ENCODE measurements at regions not wholly inside any gene's neighbourhood (a gene's known extent, or its start where the extent isn't known, plus 50 kb on each side); places are given as distances from the start of the nearest gene placed in this dataset.

- TF ChIP-seq CTCF (CRISPR knock-in tag; IDR thresholded peaks at IDR 0.05) = no peak
- TF ChIP-seq BCL6 (CRISPR knock-in tag; IDR thresholded peaks at IDR 0.05) = no peak
- no peak for TF ChIP-seq GTF3A (CRISPR knock-in tag; conservative IDR thresholded peaks at IDR 0.05)
- TF ChIP-seq RBFOX2 (IDR thresholded peaks at IDR 0.05; ENCODE audit: low read depth, low read length) = no peak
- no peak for TF ChIP-seq ZNF230 (CRISPR knock-in tag; IDR thresholded peaks at IDR 0.05)
- no peak for TF ChIP-seq PHF20 (CRISPR knock-in tag; IDR thresholded peaks at IDR 0.05)
- TF ChIP-seq ZNF777 (CRISPR knock-in tag; IDR thresholded peaks at IDR 0.05) = no peak
- no peak for TF ChIP-seq ZNF362 (CRISPR knock-in tag; IDR thresholded peaks at IDR 0.05; ENCODE audit: borderline replicate concordance)
- no peak for TF ChIP-seq NFYB (CRISPR knock-in tag; IDR thresholded peaks at IDR 0.05)
- TF ChIP-seq FOXA1 (IDR thresholded peaks at IDR 0.05) = no peak
- no peak for TF ChIP-seq FOXA1 (CRISPR knock-in tag; IDR thresholded peaks at IDR 0.05)
- TF ChIP-seq HNRNPUL1 (IDR thresholded peaks at IDR 0.05; ENCODE audit: low read depth, low read length) = no peak
- no peak for TF ChIP-seq POLR2A (IDR thresholded peaks at IDR 0.05; ENCODE audit: insufficient read depth in 1 of 2, low read depth in 2 of 2, low read length in 2 of 2)
Measured at GRCh38 chr1:239184561-239185244, 201.7 kb upstream of the CHRM3 start.
